Breast epithelium (tissue), 3 donors: ENCODE measurements at regions not wholly inside any gene's neighbourhood (a gene's known extent, or its start where the extent isn't known, plus 50 kb on each side); places are given as distances from the start of the nearest gene placed in this dataset.
"Not testable (repeated sequence)": the region's sequence is repeated elsewhere in the genome, so short reads cannot be mapped to it uniquely, and the experiment has no call there.

Experiments used
- CTCF ChIP-seq, 3 donors: fragments of 450-650 bp; IDR thresholded peaks; one replicate each; pipeline ENCODE4 v1.5.1; 2016 to 2017; ENCODE audit warnings: antibody characterized with exemption in 3 of 3, mild to moderate bottlenecking in 3 of 3, moderate library complexity in 3 of 3
- POLR2A ChIP-seq: fragments of 450-650 bp; IDR thresholded peaks from one replicate; pipeline ENCODE4 v1.6.1; 2016; ENCODE audit warnings: antibody characterized with exemption, mild to moderate bottlenecking, moderate library complexity

DNA sequence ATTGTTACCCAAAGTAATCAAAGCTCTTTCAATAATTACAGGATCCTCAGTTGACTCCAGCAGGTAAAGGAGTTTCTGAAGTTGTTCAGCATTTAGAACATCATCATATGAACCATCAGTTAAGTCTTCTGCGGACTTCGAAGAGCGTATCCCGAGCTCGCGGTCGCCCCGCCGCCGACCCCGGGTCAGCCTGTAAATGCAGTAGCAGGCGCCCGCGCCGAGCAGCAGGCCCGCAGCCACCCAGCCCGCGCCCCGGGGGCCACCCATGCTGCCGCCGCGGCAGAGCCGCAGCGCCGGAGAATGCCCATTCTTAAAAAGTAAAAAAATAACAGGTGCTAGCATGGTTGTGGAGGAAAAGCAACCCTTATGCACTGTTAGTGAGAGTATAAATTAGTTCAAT is 444.5 kb downstream of the NSUN3 start:
- TF ChIP-seq CTCF (IDR thresholded peaks at IDR 0.05); POLR2A: not testable (repeated sequence)
